NCI-H1930 (cell line): ENCODE measurements at regions not wholly inside any gene's neighbourhood (a gene's known extent, or its start where the extent isn't known, plus 50 kb on each side); places are given as distances from the start of the nearest gene placed in this dataset.

Experiments used
- DNase-seq, 2 experiments: peaks; one replicate each; lab custom pipeline; 2025; lab: John Stamatoyannopoulos, UW

DNA sequence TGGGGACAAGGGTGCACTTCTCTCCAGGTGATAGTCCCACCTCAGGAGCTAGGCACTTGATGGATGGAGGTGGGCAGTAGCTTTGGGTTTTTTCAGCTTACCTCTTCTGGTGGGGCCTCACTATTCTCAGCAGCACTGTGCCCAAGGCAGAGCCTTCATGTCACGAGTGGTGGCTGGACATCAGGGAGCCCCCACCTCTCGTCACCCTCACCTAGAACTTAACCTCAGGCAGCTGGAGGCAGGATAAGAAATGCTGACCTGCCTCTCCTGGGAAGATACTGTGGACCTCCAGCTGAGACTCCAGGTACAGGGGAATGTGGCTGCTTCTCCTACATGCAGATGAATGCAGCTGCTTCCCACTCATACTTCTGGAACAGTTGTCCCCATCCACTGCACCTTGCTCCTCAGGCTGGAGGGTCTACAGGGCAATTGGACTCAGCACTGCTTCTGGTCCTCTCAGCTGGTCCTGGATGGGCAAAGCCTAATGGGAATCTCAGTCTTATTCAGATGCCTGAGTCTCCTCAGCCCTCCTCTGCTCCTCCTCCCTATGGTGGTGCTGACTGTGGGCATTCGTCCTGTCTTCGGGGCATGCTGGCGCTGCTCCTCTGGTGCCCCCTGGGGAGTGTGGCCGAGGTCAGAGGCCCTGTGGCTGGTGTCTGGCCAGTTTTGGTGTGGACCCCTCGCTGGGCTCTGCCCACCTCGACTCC, 129.9 kb downstream of the KLF13 start:
- no peak for DNase-seq

DNA sequence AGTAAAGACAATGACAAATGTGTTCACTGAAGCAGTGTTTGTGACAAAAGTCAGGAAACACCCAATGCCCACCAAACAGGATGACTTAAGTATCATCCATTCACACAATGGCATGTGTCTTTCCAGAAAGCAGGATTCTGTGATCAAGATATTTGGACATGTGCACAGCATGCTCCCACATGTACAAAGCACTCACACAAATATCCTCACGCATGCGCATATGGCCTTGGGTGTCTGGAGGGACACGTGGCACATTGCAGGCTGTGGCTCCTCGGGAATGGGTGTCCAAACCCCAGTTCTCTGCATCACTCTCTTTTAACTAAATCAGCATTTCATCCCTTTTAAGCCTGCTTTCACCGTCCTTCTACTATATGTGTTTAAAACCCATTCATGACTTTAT, 130.5 kb downstream of the KLF13 start:
- no peak for DNase-seq

DNA sequence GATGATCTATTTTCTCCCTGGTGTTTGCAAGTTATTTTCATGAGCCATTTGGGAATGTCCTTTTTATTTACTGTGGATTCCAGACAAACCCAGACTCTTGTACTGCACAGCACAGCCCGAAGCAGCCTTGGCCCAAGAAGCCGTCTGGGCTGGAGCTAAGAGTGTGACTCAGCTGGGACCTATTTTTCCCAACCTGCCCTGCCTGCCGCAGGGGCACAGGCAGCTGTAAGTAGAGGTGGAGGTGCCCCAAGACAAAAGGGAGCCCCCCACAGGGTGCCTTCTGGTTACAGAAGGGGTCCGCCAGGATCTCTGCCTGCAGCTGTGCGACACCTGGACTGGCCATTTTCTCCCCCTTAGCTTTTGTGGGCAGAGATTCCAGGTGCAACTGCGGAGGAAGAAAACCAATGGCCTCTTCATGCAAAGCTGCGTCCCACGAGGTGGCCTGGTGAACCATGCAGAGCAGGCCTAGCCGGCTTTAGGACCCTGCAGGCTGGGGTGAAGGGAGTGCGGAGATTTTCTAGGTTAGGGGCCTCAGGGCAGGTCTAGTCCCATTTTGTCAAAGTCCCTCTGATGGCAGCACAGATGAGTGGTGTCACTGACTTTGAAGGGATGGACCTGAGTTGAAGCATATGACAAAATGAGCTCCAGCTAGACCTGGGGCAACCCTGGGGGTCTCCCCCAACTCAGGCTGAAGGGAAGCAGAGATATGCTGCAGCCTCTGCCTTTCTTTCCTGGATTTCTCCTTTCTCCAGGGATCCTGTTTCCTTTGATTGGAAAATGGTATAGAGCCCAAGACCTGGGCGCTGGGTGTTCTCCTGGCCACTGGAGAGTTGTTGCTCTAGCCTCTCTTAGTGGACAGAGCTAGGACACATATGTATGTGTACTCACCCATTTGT, 131.2 kb downstream of the KLF13 start:
- DNase-seq, result no peak

DNA sequence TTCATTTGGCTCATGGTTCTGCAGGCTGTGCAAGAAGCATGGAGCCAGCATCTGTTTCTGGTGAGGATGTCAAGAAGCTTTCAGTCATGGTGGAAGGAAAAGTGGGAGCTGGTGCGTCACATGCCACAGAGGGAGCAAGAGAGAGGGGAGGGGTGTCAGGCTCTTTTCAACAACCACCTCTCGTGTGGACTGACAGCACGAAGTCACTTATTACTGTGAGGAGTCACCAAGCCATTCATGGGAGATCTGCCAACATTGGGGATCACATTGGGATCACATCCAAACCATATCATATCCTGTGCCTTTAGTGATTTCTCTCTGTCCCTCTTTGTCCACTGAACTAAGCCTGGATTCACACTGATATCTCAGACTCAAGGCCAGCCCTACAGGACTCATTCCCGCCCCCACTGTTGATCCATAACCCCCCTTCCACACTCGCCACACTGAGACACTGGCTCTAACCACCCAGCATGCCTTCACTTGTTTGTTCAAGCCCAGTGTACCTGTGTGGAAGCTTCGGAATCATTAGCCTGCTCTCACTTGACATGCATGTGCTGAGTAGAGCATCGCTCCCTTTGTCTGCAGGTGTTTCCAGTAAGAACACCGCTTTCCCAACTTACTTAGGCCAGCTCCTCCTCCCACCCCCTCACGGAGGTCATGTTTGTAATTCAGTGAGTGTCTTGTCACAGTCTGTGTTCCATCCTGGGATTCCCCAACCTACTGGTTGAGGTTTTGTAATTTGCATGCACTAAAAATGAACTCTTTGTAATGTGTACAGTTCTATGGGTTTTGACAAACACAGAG, 132.2 kb downstream of the KLF13 start:
- no peak for DNase-seq

DNA sequence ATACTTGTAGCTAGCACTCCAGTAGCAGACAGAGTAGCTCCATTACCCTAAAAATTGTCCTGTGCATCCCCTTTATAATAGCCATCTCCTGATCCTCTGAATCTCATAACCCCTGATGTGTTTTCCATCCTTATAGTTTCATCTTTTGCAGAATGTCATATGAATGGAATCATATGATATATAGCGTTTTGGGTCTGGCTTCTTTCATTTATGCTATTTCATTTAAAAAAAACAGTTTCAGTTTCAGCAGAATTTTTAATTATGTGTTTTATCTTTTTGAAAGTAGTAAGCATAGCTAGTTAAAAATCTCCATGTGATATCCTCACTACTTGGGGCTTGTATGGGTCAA, 132.7 kb downstream of the KLF13 start:
- DNase-seq, result no peak

DNA sequence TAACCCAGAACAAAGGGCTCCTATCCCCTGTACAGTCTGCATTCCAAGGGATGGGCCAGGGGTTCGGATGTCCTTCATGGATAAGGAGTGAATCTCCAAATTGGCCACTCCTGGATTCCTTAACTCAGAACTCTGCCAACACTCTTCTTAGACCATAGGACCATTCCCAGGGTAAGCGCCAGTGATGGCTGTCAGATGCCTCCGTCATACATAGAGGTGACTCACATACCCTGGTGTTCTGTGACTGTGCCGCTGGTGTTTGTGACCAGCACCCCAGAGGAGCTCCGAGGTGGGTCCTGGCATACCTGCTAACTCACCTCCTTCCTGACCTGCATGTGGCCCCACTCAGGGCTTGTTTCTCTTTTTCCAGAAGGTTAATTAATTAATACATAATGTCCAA, 134.7 kb downstream of the KLF13 start:
- DNase-seq, result no peak

DNA sequence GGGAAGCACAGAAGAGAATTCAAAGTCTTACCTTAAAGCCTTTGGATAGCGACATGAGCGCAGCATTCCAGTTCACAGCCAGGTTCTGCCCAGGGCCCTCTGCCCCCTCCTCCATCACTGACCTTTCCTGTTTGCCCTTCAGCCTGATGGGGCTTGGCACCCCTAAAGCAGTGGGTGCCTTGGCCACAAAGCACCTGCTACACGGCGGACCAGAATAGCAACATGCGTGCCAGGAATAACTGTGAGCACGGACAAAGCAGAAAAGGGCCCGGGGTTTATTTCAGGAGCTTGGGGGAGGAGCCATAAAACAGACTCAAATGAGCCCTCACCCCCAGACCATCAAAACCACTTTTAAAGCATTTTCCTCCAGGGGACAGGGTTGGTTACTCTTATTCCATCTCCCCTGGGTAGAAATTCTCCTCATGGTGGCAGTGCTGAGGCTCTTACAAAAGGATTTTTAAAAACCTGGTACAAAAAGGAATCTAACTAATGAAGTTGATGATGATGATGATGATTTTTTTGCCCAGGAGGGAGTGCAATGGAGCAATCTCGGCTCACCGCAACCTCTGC, 135.4 kb downstream of the KLF13 start:
- DNase-seq, result no peak

DNA sequence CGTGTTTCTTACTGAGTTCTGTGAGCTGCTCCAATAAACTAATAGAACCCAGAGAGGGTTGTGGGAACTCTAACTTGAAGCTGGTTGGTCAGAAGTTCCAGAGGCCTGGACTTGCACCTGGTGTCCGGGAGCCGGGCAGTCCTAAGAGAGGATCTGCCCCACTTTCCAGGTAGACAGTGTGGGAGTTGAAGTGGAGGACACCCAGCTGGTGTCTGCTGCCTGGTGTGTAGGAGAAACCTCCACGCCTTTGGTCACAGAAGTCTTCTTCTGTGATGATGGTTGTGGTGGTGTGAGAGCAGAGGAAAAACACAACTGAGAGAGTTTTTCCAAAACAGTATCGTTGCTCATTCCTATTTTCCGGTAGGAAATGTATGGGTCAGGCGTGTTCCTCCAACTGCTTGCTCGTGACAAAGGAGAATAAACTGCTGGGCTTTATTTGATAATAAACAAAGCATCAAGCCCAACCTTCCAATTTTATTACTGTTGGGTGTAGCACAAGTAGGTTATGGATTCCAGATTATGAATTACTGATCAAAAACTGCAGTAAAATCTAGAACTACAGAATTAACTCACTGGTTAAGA, 137.0 kb downstream of the KLF13 start:
- DNase-seq, result no peak

DNA sequence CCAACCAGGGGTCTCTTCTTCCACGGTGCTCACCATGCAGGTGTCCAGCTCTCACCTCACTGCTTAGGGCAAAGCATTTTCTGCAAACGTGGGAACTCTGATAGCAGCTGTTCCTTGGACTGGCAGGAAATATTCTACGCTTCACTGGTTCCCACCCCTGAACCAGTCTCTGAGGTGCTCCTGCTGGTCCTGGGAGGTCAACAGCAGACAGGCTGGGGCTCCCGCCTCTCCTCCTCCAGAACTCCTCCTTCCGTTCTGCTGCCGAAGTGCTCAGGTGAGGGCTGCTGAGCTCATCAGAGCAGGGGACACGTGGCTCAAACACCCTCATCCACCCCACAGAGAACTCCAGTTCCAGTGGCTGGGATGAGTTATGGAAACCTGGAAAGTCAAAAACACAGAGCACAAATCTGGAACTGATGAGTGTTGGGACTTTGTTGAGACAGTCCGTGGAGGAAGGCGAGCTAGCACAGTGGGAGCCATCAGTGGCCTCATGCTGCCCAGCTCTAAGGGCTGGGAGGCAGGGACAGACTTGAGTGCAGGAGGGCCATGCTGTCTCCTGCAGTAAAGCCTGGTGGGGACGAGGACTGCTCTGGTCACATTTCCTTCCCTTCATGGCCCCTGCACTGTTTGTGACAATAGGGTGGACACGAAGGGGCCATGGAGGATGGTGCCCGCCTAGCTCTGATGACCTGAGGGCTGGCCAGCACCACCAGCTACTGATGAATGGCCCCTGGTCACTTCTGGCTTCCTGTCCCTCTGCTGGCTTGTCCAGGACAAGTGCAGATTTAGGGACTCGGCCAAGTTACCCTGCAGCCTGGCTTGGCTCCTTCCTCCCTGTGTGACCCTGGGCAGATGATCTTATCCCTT, 137.8 kb downstream of the KLF13 start:
- no peak for DNase-seq

DNA sequence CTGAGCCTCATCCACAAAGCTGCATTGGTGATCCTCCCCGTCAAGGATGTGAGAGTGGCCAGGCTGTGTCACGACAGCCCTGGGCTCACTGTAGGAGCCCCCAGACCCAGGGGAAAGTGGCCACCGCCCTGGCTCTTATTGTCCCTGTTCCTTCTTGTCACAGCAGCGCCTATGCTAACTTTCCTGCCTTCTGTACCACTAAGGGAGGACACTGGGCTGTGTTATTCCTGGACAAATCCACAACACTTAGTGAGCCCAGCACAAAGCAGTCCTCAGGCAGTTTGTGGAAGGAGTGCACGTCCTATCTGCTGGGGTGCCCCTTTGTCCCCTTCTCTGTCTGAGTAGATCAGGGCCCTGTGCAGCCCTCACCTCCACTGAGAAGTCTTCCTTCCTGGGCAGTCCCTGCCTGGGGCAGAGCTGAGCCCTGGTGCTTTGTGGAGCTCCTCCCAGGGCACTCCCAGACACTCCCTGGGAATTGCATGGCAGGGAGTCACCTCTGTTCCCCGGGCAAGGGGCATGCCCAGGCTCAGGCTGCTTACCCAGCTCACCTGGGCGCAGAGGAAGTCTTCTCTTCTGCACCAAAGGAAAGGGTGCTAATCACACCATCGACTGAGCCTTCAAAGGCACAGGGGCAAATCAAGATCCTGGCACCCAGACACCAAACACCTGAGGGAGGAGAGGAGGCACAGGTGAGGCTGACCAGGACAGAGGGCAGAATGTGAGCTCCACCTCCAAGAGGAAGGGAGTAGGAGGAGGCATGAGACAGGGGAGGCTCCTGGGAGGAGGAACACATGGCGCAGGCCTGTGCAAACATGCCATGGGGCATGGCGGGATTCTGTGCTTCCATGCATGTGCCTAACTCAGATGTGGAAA, 138.7 kb downstream of the KLF13 start:
- no peak for DNase-seq

DNA sequence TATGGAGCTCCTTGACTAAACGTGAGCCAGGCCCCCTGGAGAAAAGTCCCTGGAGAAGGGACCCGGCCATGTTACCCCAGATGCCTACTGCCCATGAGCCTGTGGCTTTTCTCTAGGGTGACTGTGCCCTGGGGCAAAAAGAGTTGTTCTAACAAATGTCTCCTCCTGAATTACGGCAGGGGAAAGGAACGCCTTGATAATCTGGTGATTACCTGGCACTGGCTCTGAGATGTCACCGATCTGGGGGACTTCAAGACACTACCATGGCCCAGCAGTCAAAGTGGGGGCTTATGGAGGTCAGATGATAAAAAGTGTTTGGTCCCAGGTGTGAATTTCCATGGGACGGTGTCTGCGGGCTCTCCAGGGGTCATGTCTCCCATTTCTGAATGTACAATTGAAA, 140.7 kb downstream of the KLF13 start:
- DNase-seq, result no peak

DNA sequence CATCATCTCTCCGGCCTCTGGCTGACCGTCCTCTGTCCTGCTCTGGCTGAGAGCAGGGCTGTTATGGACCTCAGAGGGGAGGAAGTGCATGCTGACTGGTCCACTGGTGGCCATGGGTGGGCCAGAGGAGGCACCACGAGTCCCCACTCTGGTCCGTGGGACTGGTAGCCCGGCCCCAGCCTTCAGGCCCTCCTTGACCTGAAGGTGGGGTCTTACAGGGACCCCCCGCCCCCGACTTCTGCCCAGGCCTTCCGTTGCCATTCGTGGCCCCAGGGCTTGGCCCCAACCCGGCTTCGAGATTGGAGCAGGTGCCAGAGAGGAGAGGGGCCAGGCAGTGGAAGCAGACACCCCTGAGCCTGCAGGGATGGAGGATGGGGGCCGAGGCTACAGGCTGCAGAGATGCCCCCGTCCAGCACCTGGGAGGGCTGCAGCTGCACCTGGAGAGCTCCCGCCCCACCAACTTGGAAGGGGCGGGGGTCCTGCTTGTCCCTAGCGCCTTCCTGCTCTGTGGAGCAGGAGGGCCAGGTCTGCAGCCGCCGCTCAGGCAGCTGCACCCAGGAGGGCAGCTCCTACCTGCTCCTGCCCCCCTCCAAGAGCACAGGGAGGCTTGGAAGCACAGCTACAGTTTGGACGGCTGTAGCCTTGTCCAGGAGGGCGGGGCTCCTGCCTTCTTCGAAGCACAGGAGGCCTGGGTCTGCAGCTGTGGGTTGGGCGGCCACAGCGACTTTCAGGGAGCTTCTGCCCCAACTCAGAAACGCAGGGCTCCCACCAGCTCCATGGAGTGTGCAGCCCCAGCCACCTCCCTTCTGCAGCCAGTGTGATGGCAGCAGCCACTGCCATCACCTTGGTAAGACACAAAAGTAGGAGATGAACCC, 142.5 kb downstream of the KLF13 start:
- DNase-seq, result no peak

DNA sequence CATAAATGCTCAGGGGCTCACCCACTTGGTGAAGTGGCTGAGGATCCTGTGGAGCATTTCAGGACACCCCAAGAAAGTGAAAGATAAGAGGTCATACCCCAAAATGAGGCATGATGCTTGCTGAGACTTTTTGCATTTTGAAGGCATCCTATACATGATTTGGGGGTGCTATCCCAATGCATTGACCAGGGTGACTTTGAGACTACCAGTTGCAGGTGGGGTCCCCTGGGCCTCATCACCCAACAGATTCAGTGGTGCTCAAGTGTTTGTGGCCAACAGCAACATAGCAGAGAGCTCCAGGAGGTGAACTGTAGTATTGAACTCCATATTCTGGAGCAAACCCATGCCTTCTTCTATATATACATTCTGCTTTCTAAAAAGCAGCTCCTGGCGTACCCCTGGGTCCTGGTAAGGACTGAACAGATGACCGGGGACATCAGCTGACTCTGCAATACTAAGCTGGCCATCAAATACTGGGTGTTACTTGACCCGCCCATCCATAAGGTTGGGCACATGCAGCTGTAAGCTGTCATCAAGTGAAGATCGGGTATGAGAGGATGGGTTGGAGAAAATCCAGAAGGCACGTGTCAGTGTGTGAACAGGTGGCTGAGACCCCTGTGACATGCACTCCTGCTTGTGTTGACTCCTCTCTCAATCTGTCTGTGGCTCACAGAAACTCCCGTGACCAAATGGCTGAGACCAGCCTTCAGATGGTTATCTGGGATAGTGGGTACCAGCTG, 143.3 kb downstream of the KLF13 start:
- no peak for DNase-seq

DNA sequence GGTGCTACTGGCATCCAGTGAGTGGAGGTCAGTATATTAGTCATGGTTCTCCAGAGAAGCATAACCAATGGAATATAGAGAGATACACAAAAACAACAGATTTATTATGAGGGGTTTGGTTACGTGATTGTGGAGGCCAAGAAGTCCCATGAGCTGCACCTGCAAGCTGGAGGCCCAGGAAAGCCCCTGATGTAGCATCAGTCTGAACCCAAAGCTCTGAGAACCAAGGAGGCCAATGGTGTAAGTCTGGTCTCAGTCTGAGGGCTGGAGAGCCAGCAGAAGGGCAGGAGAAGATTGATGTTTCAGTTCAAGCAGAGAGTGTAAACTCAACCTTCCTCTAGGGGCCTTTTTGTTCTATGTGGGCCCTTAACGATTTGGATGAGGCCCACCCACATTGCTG, 144.1 kb downstream of the KLF13 start:
- no peak for DNase-seq

DNA sequence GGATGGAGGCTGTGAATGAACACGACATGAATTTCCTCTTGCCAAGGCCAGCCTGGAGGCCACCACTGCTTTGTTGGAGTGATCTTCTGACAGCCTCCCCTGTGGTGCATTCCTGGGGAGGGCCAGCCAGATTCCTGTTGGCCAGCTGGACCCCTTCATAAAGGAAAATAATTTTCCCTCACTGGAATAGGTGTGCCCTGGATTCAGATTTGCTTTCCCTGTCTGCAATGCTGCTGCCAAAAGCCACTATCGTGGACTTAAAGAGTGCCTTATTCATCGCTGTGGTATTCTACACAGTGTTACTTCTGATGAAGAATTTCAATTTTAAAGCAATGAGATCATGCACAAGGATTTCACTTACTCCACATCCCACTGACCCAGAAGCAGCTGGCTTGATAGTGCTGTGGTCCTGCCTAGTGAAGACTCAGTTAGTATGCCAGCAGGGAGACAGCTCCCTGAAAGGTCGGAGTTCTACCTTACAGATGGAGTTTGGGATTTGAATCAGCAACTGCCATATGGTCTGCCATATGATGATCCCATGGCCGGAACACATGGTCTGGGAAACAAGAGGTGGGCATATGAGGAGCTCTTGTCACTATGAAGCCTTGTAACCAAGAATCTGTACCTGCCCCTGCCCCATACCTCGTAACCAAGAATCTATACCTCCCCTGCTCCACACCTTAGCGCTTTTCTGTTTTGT, 145.2 kb downstream of the KLF13 start:
- DNase-seq, result no peak

DNA sequence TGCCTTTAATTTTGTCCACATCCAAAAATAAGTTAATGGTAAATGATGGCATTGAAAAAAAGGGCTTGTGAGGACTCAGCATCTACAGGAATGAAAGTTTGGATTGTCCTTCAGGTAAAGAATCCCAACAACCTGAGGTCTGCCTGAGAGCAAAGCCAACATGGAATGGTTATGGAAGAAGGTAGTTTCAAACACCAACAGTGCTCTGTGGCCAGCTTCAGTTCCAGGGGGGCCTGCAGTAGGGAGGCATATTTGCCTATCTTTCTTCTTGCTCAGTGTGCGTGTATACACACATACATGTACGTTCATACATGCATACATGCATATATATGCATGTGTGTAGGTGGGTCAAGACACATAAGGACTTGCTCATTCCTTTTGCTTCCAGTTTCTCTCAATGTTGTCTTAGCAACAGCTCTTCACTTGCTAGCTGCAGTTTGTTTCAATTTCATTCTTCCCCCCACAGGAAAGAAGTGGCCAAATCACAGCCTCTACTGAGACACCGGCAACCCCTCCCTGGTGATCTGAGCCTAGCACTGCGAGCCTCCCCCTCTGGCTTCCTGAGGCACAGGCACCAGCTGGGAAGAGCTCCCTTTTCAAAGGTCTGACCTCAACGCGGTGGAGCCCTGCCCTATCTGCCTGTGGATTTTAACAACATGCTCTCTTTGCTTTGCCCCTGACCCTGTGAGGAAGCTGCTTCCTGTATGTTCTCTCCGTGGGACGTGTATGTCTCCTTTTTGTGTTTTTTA, 146.2 kb downstream of the KLF13 start:
- DNase-seq, result no peak
